Spleen (tissue), 11 donors: ENCODE measurements at regions not wholly inside any gene's neighbourhood (a gene's known extent, or its start where the extent isn't known, plus 50 kb on each side); places are given as distances from the start of the nearest gene placed in this dataset.
A peak's percentile ranks its signal among the peaks of the same experiment; 100 is the strongest.

ENCODE experiments used
- DNase-seq: peaks from one replicate; pipeline ENCODE4 v3.0.0-alpha.2; 2020
- H3K27ac ChIP-seq, 8 donors: fragments of 200-600 bp; sonication (generic) in 7 of 8; 1 replicate in 4 of 8; 2 replicates in 4 of 8; pipeline versions ENCODE4 v1.5.0 to v1.8.0; 2016 to 2021; ENCODE audit warnings: inconsistent platforms in 4 of 8, mild to moderate bottlenecking in 4 of 8, moderate library complexity in 1 of 8
- H3K27me3 ChIP-seq, 7 donors: fragments of 200-600 bp; sonication (generic) in 6 of 7; replicated peaks in 1 of 7; 1 replicate in 4 of 7; 2 replicates in 3 of 7; pipeline versions ENCODE4 v1.5.0 to v1.8.0; 2016 to 2021; ENCODE audit warnings: inconsistent platforms in 3 of 7, mild to moderate bottlenecking in 1 of 7
- H3K36me3 ChIP-seq, 6 donors: fragments of 200-600 bp; sonication (generic) in 5 of 6; 1 replicate in 4 of 6; 2 replicates in 2 of 6; pipeline versions ENCODE4 v1.5.0 to v1.8.0; 2016 to 2021; ENCODE audit warnings: inconsistent platforms in 2 of 6
- H3K4me1 ChIP-seq, 6 donors: fragments of 200-600 bp; sonication (generic) in 5 of 6; 1 replicate in 3 of 6; 2 replicates in 3 of 6; pipeline versions ENCODE4 v1.5.0 to v1.8.0; 2016 to 2021; ENCODE audit warnings: inconsistent platforms in 3 of 6
- H3K4me3 ChIP-seq, 8 donors: fragments of 200-600 bp; sonication (generic) in 7 of 8; 1 replicate in 4 of 8; 2 replicates in 4 of 8; pipeline versions ENCODE4 v1.5.0 to v1.8.0; 2016 to 2021; ENCODE audit warnings: inconsistent platforms in 4 of 8, mild to moderate bottlenecking in 4 of 8, moderate library complexity in 2 of 8
- H3K9me3 ChIP-seq, 8 donors: fragments of 200-600 bp; sonication (generic) in 7 of 8; 1 replicate in 4 of 8; 2 replicates in 4 of 8; pipeline versions ENCODE4 v1.5.0 to v1.8.0; 2016 to 2021; ENCODE audit warnings: inconsistent platforms in 4 of 8
- CTCF ChIP-seq, 11 experiments: fragments of 200-600 bp in 7 of 11; fragments of 450-650 bp in 4 of 11; sonication (generic) in 4 of 11; IDR thresholded peaks in 8 of 11; conservative IDR thresholded peaks in 3 of 11; 1 replicate in 7 of 11; 2 replicates in 4 of 11; pipeline versions ENCODE4 v1.4.0 to v1.8.0; 2016 to 2021; ENCODE audit warnings: antibody characterized with exemption in 11 of 11, inconsistent platforms in 4 of 11, mild to moderate bottlenecking in 1 of 11
- POLR2A ChIP-seq, 3 donors: fragments of 450-650 bp; IDR thresholded peaks; one replicate each; pipeline ENCODE4 v1.5.1; 2017; ENCODE audit warnings: antibody characterized with exemption in 3 of 3, mild to moderate bottlenecking in 1 of 3
- POLR2AphosphoS5 ChIP-seq, 3 donors: sonication (generic); formaldehyde crosslinking; IDR thresholded peaks; one replicate each; pipeline ENCODE4 v1.5.1; 2017; ENCODE audit warnings: antibody characterized with exemption in 3 of 3
- WGBS, 5 donors: extraction: QIAGEN DNeasy Blood & Tissue Kit in 3 of 5; methylation state at CpG; one replicate each; pipeline versions ENCODE4 v1.1.5 to v1.1.7; 2013 to 2018; 5-methylcytosine and 5-hydroxymethylcytosine counted together
- intact Hi-C: fragments of 100-400 bp; cut with DNase I; formaldehyde crosslinking; loops from one replicate; pipeline ENCODE4 v1.15.0; 2023; ENCODE audit warnings: low total_unique reads
- donor health status: healthy with polysubstance abuse.
- donor health status: DM: no; HTN: no; CAD: no; lungs with moderate emphysema.
- donor health status: DM: no; HTN: no; CAD: no.
- donor health status: Bipolar disorder and iron deficiency.
- donor health status: healthy.
- donor health status: DM: no; HTN: no; CAD: no.
- donor health status: DM: yes; HTN: yes; CAD: no.

GRCh38 chr2:204042401-204042800 is 105.8 kb downstream of the ICOS start:
- Histone ChIP-seq H3K36me3 (no peaks in the 10 kb centered on the region), H3K4me3 (no peak overlapping the region), H3K27ac (no peak overlapping the region), H3K4me1 (peaks cover 0 to 3% (median 0%) of the 10 kb centered on the region in 6 donors), H3K27me3 (no peaks in the 10 kb centered on the region), H3K9me3 (no peaks in the 10 kb centered on the region)
- WGBS, 5 donors: 88 to 93% (median 90%) methylated on average over 1 of the region's 1 CpG
- intact Hi-C loops: no loop called here
- TF ChIP-seq POLR2AphosphoS5 (IDR thresholded peaks at IDR 0.05) (no peak), POLR2A (IDR thresholded peaks at IDR 0.05) (no peak), CTCF (IDR thresholded peaks at IDR 0.05 in 8 of 11, conservative IDR thresholded peaks at IDR 0.05 in 3 of 11) (no peak)
- DNase-seq: no peak

GRCh38 chr2:204046145-204046544 is 109.6 kb downstream of the ICOS start:
- 76 to 93% (median 86%) methylated on average over 2 of the region's 2 CpGs for WGBS, 5 donors
- TF ChIP-seq CTCF (IDR thresholded peaks at IDR 0.05 in 8 of 11, conservative IDR thresholded peaks at IDR 0.05 in 3 of 11) (no peak), POLR2A (IDR thresholded peaks at IDR 0.05) (no peak), POLR2AphosphoS5 (IDR thresholded peaks at IDR 0.05) (no peak)

GRCh38 chr2:204049635-204050034 is 113.1 kb downstream of the ICOS start:
- Histone ChIP-seq H3K36me3 (no peaks in the 10 kb centered on the region), H3K27me3 (no peaks in the 10 kb centered on the region), H3K4me3 (no peak overlapping the region), H3K4me1 (peaks cover 0 to 3% (median 0%) of the 10 kb centered on the region in 6 donors), H3K27ac (no peak overlapping the region), H3K9me3 (no peaks in the 10 kb centered on the region)
- TF ChIP-seq POLR2AphosphoS5 (IDR thresholded peaks at IDR 0.05) (no peak), POLR2A (IDR thresholded peaks at IDR 0.05) (no peak), CTCF (IDR thresholded peaks at IDR 0.05 in 8 of 11, conservative IDR thresholded peaks at IDR 0.05 in 3 of 11) (no peak)
- intact Hi-C loops: no loop called here
- DNase-seq: no peak

More at GRCh38 chr2:204046145-204046544, 109.6 kb downstream of the ICOS start:
- H3K36me3 ChIP-seq: no peaks in the 10 kb centered on the region
- H3K9me3 ChIP-seq: no peaks in the 10 kb centered on the region
- intact Hi-C loops: no loop called here
- H3K4me1 ChIP-seq: peaks cover 0 to 3% (median 0%) of the 10 kb centered on the region in 6 donors
- no peak overlapping the region for H3K4me3 ChIP-seq
- H3K27me3 ChIP-seq: no peaks in the 10 kb centered on the region
- DNase-seq: no peak
- peak overlapping the region in 1 of 8 donors; percentile 15 for H3K27ac ChIP-seq

- TF ChIP-seq POLR2A (IDR thresholded peaks at IDR 0.05): no peak
- TF ChIP-seq POLR2AphosphoS5 (IDR thresholded peaks at IDR 0.05): no peak
- TF ChIP-seq CTCF (IDR thresholded peaks at IDR 0.05 in 8 of 11, conservative IDR thresholded peaks at IDR 0.05 in 3 of 11): no peak
- WGBS, 5 donors: 76 to 85% (median 80%) methylated on average over 5 of the region's 5 CpGs
- Histone ChIP-seq H3K27me3 (no peaks in the 10 kb centered on the region), H3K4me3 (no peak overlapping the region), H3K4me1 (no peaks in the 10 kb centered on the region), H3K36me3 (no peaks in the 10 kb centered on the region), H3K27ac (no peak overlapping the region), H3K9me3 (no peaks in the 10 kb centered on the region)
- intact Hi-C loops: no loop called here
- no peak for DNase-seq
Observed at GRCh38 chr2:204050681-204051080, 114.1 kb downstream of the ICOS start.
